ENCODE measurements at regions not wholly inside any gene's neighbourhood (a gene's known extent, or its start where the extent isn't known, plus 50 kb on each side); places are given as distances from the start of the nearest gene placed in this dataset.
"Not testable (repeated sequence)": the region's sequence is repeated elsewhere in the genome, so short reads cannot be mapped to it uniquely, and the experiment has no call there.

- no peaks in the 10 kb centered on the region for H3K4me1 ChIP-seq (ENCODE audit: control insufficient read depth, insufficient read depth, low read length, poor library complexity, severe bottlenecking)
- no peaks in the 10 kb centered on the region for H3K36me3 ChIP-seq (ENCODE audit: control insufficient read depth, insufficient read depth, low read length)
- no peak overlapping the region for H3K27ac ChIP-seq (ENCODE audit: insufficient read depth, low read length, poor library complexity, severe bottlenecking)
- H3K27me3 ChIP-seq (replicated peaks; ENCODE audit: control insufficient read depth, insufficient read depth, low read length, poor library complexity, severe bottlenecking), result no peaks in the 10 kb centered on the region
- no peak overlapping the region for H3K4me3 ChIP-seq (ENCODE audit: insufficient read depth, low read depth, low read length, poor library complexity, severe bottlenecking)
- H3K9me3 ChIP-seq (ENCODE audit: control insufficient read depth, low read length), result no peaks in the 10 kb centered on the region
- DNase-seq, result no peak
These were observed 547.7 kb downstream of the KCNT2 start for GRCh38 chr1:196060539-196060938.

GRCh38 chr1:196059210-196059609 lies 549.0 kb downstream of the KCNT2 start:
- H3K27me3 ChIP-seq (replicated peaks; ENCODE audit: control insufficient read depth, insufficient read depth, low read length, poor library complexity, severe bottlenecking), result no peaks in the 10 kb centered on the region
- H3K27ac ChIP-seq (ENCODE audit: insufficient read depth, low read length, poor library complexity, severe bottlenecking), result no peak overlapping the region
- DNase-seq, result no peak
- H3K9me3 ChIP-seq (ENCODE audit: control insufficient read depth, low read length), result no peaks in the 10 kb centered on the region
- H3K4me3 ChIP-seq (ENCODE audit: insufficient read depth, low read depth, low read length, poor library complexity, severe bottlenecking), result no peak overlapping the region
- H3K36me3 ChIP-seq (ENCODE audit: control insufficient read depth, insufficient read depth, low read length), result no peaks in the 10 kb centered on the region
- no peaks in the 10 kb centered on the region for H3K4me1 ChIP-seq (ENCODE audit: control insufficient read depth, insufficient read depth, low read length, poor library complexity, severe bottlenecking)

- H3K4me3 ChIP-seq (ENCODE audit: insufficient read depth, low read depth, low read length, poor library complexity, severe bottlenecking), result no peak overlapping the region
- H3K27ac ChIP-seq (ENCODE audit: insufficient read depth, low read length, poor library complexity, severe bottlenecking), result no peak overlapping the region
- no peaks in the 10 kb centered on the region for H3K27me3 ChIP-seq (replicated peaks; ENCODE audit: control insufficient read depth, insufficient read depth, low read length, poor library complexity, severe bottlenecking)
- H3K4me1 ChIP-seq (ENCODE audit: control insufficient read depth, insufficient read depth, low read length, poor library complexity, severe bottlenecking), result no peaks in the 10 kb centered on the region
- DNase-seq, result no peak
- H3K36me3 ChIP-seq (ENCODE audit: control insufficient read depth, insufficient read depth, low read length), result no peaks in the 10 kb centered on the region
- no peaks in the 10 kb centered on the region for H3K9me3 ChIP-seq (ENCODE audit: control insufficient read depth, low read length)
These were observed 551.3 kb downstream of the KCNT2 start for GRCh38 chr1:196056966-196057365.

GRCh38 chr1:196049407-196049806 lies 558.8 kb downstream of the KCNT2 start:
- H3K36me3 ChIP-seq (ENCODE audit: control insufficient read depth, insufficient read depth, low read length), result no peaks in the 10 kb centered on the region

GRCh38 chr1:196043268-196043667 lies 565.0 kb downstream of the KCNT2 start:
- no peaks in the 10 kb centered on the region for H3K9me3 ChIP-seq (ENCODE audit: control insufficient read depth, low read length)
- H3K27ac ChIP-seq (ENCODE audit: insufficient read depth, low read length, poor library complexity, severe bottlenecking), result no peak overlapping the region
- H3K4me1 ChIP-seq (ENCODE audit: control insufficient read depth, insufficient read depth, low read length, poor library complexity, severe bottlenecking), result no peaks in the 10 kb centered on the region
- no peaks in the 10 kb centered on the region for H3K36me3 ChIP-seq (ENCODE audit: control insufficient read depth, insufficient read depth, low read length)
- no peak overlapping the region for H3K4me3 ChIP-seq (ENCODE audit: insufficient read depth, low read depth, low read length, poor library complexity, severe bottlenecking)
- no peak for DNase-seq
- H3K27me3 ChIP-seq (replicated peaks; ENCODE audit: control insufficient read depth, insufficient read depth, low read length, poor library complexity, severe bottlenecking), result no peaks in the 10 kb centered on the region

More at GRCh38 chr1:196049407-196049806, 558.8 kb downstream of the KCNT2 start:
- no peaks in the 10 kb centered on the region for H3K4me1 ChIP-seq (ENCODE audit: control insufficient read depth, insufficient read depth, low read length, poor library complexity, severe bottlenecking)
- no peak overlapping the region for H3K27ac ChIP-seq (ENCODE audit: insufficient read depth, low read length, poor library complexity, severe bottlenecking)
- no peak overlapping the region for H3K4me3 ChIP-seq (ENCODE audit: insufficient read depth, low read depth, low read length, poor library complexity, severe bottlenecking)
- no peaks in the 10 kb centered on the region for H3K9me3 ChIP-seq (ENCODE audit: control insufficient read depth, low read length)
- no peaks in the 10 kb centered on the region for H3K27me3 ChIP-seq (replicated peaks; ENCODE audit: control insufficient read depth, insufficient read depth, low read length, poor library complexity, severe bottlenecking)
- DNase-seq, result no peak

- no peak overlapping the region for H3K27ac ChIP-seq (ENCODE audit: insufficient read depth, low read length, poor library complexity, severe bottlenecking)
- H3K4me1 ChIP-seq (ENCODE audit: control insufficient read depth, insufficient read depth, low read length, poor library complexity, severe bottlenecking), result no peaks in the 10 kb centered on the region
- no peaks in the 10 kb centered on the region for H3K36me3 ChIP-seq (ENCODE audit: control insufficient read depth, insufficient read depth, low read length)
- DNase-seq, result no peak
- H3K9me3 ChIP-seq (ENCODE audit: control insufficient read depth, low read length), result no peaks in the 10 kb centered on the region
- no peak overlapping the region for H3K4me3 ChIP-seq (ENCODE audit: insufficient read depth, low read depth, low read length, poor library complexity, severe bottlenecking)
- H3K27me3 ChIP-seq (replicated peaks; ENCODE audit: control insufficient read depth, insufficient read depth, low read length, poor library complexity, severe bottlenecking), result no peaks in the 10 kb centered on the region
These were observed 574.0 kb downstream of the KCNT2 start for GRCh38 chr1:196034080-196034706.

GRCh38 chr1:196031387-196031786 lies 576.9 kb downstream of the KCNT2 start:
- H3K27me3 ChIP-seq (replicated peaks; ENCODE audit: control insufficient read depth, insufficient read depth, low read length, poor library complexity, severe bottlenecking); H3K4me3 ChIP-seq (ENCODE audit: insufficient read depth, low read depth, low read length, poor library complexity, severe bottlenecking); H3K27ac ChIP-seq (ENCODE audit: insufficient read depth, low read length, poor library complexity, severe bottlenecking); DNase-seq; H3K4me1 ChIP-seq (ENCODE audit: control insufficient read depth, insufficient read depth, low read length, poor library complexity, severe bottlenecking); H3K36me3 ChIP-seq (ENCODE audit: control insufficient read depth, insufficient read depth, low read length); H3K9me3 ChIP-seq (ENCODE audit: control insufficient read depth, low read length): not testable (repeated sequence)

GRCh38 chr1:196030455-196030854 lies 577.8 kb downstream of the KCNT2 start:
- DNase-seq, result no peak
- Histone ChIP-seq H3K9me3 (ENCODE audit: control insufficient read depth, low read length) (no peaks in the 10 kb centered on the region), H3K27ac (ENCODE audit: insufficient read depth, low read length, poor library complexity, severe bottlenecking) (no peak overlapping the region), H3K27me3 (replicated peaks; ENCODE audit: control insufficient read depth, insufficient read depth, low read length, poor library complexity, severe bottlenecking) (no peaks in the 10 kb centered on the region), H3K4me3 (ENCODE audit: insufficient read depth, low read depth, low read length, poor library complexity, severe bottlenecking) (no peak overlapping the region), H3K4me1 (ENCODE audit: control insufficient read depth, insufficient read depth, low read length, poor library complexity, severe bottlenecking) (no peaks in the 10 kb centered on the region), H3K36me3 (ENCODE audit: control insufficient read depth, insufficient read depth, low read length) (no peaks in the 10 kb centered on the region)

GRCh38 chr1:196029410-196029809 lies 578.8 kb downstream of the KCNT2 start:
- no peaks in the 10 kb centered on the region for H3K9me3 ChIP-seq (ENCODE audit: control insufficient read depth, low read length)
- no peaks in the 10 kb centered on the region for H3K36me3 ChIP-seq (ENCODE audit: control insufficient read depth, insufficient read depth, low read length)
- no peak overlapping the region for H3K4me3 ChIP-seq (ENCODE audit: insufficient read depth, low read depth, low read length, poor library complexity, severe bottlenecking)
- no peaks in the 10 kb centered on the region for H3K4me1 ChIP-seq (ENCODE audit: control insufficient read depth, insufficient read depth, low read length, poor library complexity, severe bottlenecking)
- H3K27me3 ChIP-seq (replicated peaks; ENCODE audit: control insufficient read depth, insufficient read depth, low read length, poor library complexity, severe bottlenecking), result no peaks in the 10 kb centered on the region
- no peak overlapping the region for H3K27ac ChIP-seq (ENCODE audit: insufficient read depth, low read length, poor library complexity, severe bottlenecking)
- no peak for DNase-seq

GRCh38 chr1:196027127-196027526 lies 581.1 kb downstream of the KCNT2 start:
- H3K4me1 ChIP-seq (ENCODE audit: control insufficient read depth, insufficient read depth, low read length, poor library complexity, severe bottlenecking), result no peaks in the 10 kb centered on the region
- H3K36me3 ChIP-seq (ENCODE audit: control insufficient read depth, insufficient read depth, low read length), result no peaks in the 10 kb centered on the region
- DNase-seq, result no peak
- no peak overlapping the region for H3K27ac ChIP-seq (ENCODE audit: insufficient read depth, low read length, poor library complexity, severe bottlenecking)
- H3K4me3 ChIP-seq (ENCODE audit: insufficient read depth, low read depth, low read length, poor library complexity, severe bottlenecking), result no peak overlapping the region
- H3K27me3 ChIP-seq (replicated peaks; ENCODE audit: control insufficient read depth, insufficient read depth, low read length, poor library complexity, severe bottlenecking), result no peaks in the 10 kb centered on the region
- no peaks in the 10 kb centered on the region for H3K9me3 ChIP-seq (ENCODE audit: control insufficient read depth, low read length)
